Aorta (tissue), 5 donors: ENCODE measurements at regions not wholly inside any gene's neighbourhood (a gene's known extent, or its start where the extent isn't known, plus 50 kb on each side); places are given as distances from the start of the nearest gene placed in this dataset.

ENCODE experiments used
- ATAC-seq: fragments of 200-7000 bp; cut with Tn5 transposase; one replicate; pipeline ENCODE4 v1.9.1; 2022; ENCODE audit warnings: moderate library complexity; ENCODE audit not compliant: low FRiP score
- DNase-seq, 2 donors: peaks; one replicate each; pipeline ENCODE4 v3.0.0-alpha.2; 2020
- H3K27ac ChIP-seq, 2 donors: one replicate each; pipeline ENCODE4 v1.5.1; 2013; ENCODE audit warnings: low read length in 2 of 2, mild to moderate bottlenecking in 2 of 2, moderate library complexity in 2 of 2, control low read depth in 1 of 2, inconsistent platforms in 1 of 2, low read depth in 1 of 2
- H3K27me3 ChIP-seq, 2 donors: one replicate each; pipeline ENCODE4 v1.6.1; 2013; ENCODE audit warnings: control low read depth in 1 of 2, low read length in 1 of 2, mild to moderate bottlenecking in 1 of 2, moderate library complexity in 1 of 2; ENCODE audit not compliant: insufficient read depth in 2 of 2, control insufficient read depth in 1 of 2
- H3K36me3 ChIP-seq, 2 donors: one replicate each; pipeline ENCODE4 v1.6.1; 2013; ENCODE audit warnings: control low read depth in 1 of 2, low read length in 1 of 2, mild to moderate bottlenecking in 1 of 2; ENCODE audit not compliant: insufficient read depth in 2 of 2, control insufficient read depth in 1 of 2
- H3K4me1 ChIP-seq, 2 donors: one replicate each; pipeline ENCODE4 v1.6.1; 2013; ENCODE audit warnings: low read length in 2 of 2, control low read depth in 1 of 2, mild to moderate bottlenecking in 1 of 2, moderate library complexity in 1 of 2; ENCODE audit not compliant: insufficient read depth in 2 of 2, control insufficient read depth in 1 of 2
- H3K4me3 ChIP-seq, 2 donors: one replicate each; pipeline ENCODE4 v1.5.1; 2013; ENCODE audit warnings: low read length in 2 of 2, control low read depth in 1 of 2, mild to moderate bottlenecking in 1 of 2
- H3K9me3 ChIP-seq: one replicate; pipeline ENCODE4 v1.6.1; 2013; ENCODE audit warnings: mild to moderate bottlenecking, low read length; ENCODE audit not compliant: control insufficient read depth
- WGBS, 2 donors: extraction: QIAGEN DNeasy Blood & Tissue Kit; methylation state at CpG; one replicate each; pipeline ENCODE4 v1.1.7; 2013; 5-methylcytosine and 5-hydroxymethylcytosine counted together
- intact Hi-C, 2 donors: fragments of 100-400 bp; cut with DNase I; formaldehyde crosslinking; loops; one replicate each; pipeline versions ENCODE4 v1.14.2 to v1.15.0; 2022
- donor health status: healthy with polysubstance abuse.
- donor health status: Bipolar disorder and iron deficiency.
- donor health status: DM: no; HTN: no; CAD: no.
- donor health status: DM: no; HTN: no; CAD: no.
- donor health status: DM: yes; HTN: yes; CAD: no.

DNA sequence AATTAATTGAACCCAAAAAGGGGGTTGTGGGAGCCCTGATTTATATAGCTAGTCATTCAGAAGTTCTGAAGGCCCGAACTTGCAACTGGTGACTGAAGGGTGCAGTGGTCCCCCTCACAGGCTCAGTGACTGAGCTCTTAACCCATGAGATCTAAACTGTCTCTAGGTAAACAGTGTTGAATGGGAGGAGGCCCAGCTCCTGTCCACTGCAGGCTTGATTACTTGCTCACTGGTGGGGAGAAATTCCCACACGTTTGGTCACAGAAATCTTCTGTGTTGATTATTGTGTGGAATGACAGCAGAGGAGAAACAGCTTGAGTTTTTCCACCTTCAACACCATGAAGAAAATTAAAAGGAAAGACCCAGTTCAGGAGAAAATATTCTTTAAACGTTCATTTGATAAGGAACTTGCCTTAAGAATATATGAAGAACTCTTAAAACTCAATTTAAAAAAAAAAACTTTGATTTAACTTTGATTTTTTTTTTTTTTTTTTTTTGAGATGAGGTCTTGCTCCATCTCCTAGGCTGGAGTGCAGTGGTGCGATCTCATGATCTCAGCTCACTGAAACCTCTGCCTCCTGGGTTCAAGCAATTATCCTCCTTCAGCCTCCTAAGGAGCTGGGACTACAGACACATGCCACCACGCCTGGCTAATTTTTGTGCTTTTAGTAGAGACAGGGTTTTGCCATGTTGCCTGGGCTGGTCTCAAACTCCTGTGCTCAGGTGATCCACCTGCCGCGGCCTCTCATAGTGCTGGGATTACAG lies 249.3 kb downstream of the UQCRFS1 start:
- Histone ChIP-seq H3K9me3 (no peaks in the 10 kb centered on the region), H3K36me3 (no peaks in the 10 kb centered on the region), H3K27ac (no peak overlapping the region), H3K4me3 (no peak overlapping the region), H3K4me1 (no peaks in the 10 kb centered on the region), H3K27me3 (no peaks in the 10 kb centered on the region)
- ATAC-seq (no peak), DNase-seq (no peak)
- WGBS, 2 donors: 83 to 87% methylated on average over 7 of the region's 7 CpGs
- intact Hi-C loops: no loop called here

GRCh38 chr19:28961772-28962500 lies 251.0 kb downstream of the UQCRFS1 start:
- no peaks in the 10 kb centered on the region for H3K27me3 ChIP-seq
- H3K36me3 ChIP-seq: no peaks in the 10 kb centered on the region
- WGBS, 2 donors: 65 to 69% methylated on average over 1 of the region's 1 CpG
- H3K27ac ChIP-seq: no peak overlapping the region
- H3K4me3 ChIP-seq: no peak overlapping the region
- ATAC-seq (no peak), DNase-seq (no peak)
- H3K4me1 ChIP-seq: no peaks in the 10 kb centered on the region
- intact Hi-C loops: no loop called here
- H3K9me3 ChIP-seq: no peaks in the 10 kb centered on the region

GRCh38 chr19:28960986-28961705 lies 251.8 kb downstream of the UQCRFS1 start:
- DNase-seq (no peak), ATAC-seq (no peak)
- intact Hi-C loops: no loop called here
- Histone ChIP-seq H3K4me3 (no peak overlapping the region), H3K27me3 (no peaks in the 10 kb centered on the region), H3K9me3 (no peaks in the 10 kb centered on the region), H3K36me3 (no peaks in the 10 kb centered on the region), H3K27ac (peak overlapping the region in 1 of 2 donors; percentile 62), H3K4me1 (no peaks in the 10 kb centered on the region)
- 44 to 53% methylated on average over 4 of the region's 4 CpGs for WGBS, 2 donors

GRCh38 chr19:28960586-28960985 lies 252.4 kb downstream of the UQCRFS1 start:
- H3K27me3 ChIP-seq: no peaks in the 10 kb centered on the region
- no peaks in the 10 kb centered on the region for H3K4me1 ChIP-seq
- intact Hi-C loops: no loop called here
- 93 to 96% methylated on average over 1 of the region's 1 CpG for WGBS, 2 donors
- H3K9me3 ChIP-seq: no peaks in the 10 kb centered on the region
- H3K36me3 ChIP-seq: no peaks in the 10 kb centered on the region
- no peak overlapping the region for H3K4me3 ChIP-seq
- no peak for DNase-seq
- ATAC-seq: no peak
- no peak overlapping the region for H3K27ac ChIP-seq

DNA sequence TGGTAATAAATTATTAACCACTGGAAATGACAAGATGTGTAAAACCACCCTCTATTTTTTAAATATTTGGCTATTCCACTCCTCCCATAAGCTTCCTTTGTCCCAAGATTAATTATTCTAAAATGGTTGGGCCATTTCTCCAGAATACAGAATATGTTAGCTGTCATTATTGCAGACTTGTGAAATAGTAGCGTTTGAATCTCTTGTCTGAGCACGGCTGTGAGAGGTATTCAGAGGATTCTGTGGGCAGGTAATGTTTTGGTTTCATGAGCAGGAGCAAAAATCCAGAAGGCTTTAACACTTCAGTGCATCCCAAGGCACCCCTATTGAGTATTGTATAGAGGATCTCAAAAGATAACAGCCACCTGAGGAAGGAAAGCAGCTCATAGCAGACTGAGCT lies 256.0 kb downstream of the UQCRFS1 start:
- Histone ChIP-seq H3K36me3 (no peaks in the 10 kb centered on the region), H3K27me3 (no peaks in the 10 kb centered on the region), H3K27ac (no peak overlapping the region), H3K4me3 (no peak overlapping the region), H3K9me3 (peaks cover 4% of the 10 kb centered on the region), H3K4me1 (no peaks in the 10 kb centered on the region)
- no peak for DNase-seq
- ATAC-seq: no peak
- intact Hi-C loops: no loop called here
- WGBS, 2 donors: 76 to 79% methylated on average over 2 of the region's 2 CpGs

DNA sequence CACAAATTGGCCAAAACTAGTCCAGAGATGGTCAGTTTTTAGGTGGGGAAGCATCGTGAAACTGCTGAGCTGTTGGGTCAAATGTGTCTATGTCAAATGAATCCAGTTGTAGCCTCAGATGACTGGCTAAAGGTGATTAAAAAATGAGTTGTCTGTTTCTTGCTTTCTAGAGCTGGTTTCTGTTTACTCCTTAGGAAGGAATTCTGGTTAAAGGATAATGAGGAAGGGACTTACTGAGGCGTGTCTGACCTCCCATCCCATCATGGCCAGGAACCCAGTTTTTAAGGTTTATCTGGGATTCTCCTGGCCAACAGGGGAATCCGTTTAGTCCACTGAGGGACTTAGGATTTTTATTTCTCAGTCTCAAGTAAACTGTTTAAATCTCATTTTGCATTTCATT lies 256.5 kb downstream of the UQCRFS1 start:
- 76 to 86% methylated on average over 3 of the region's 3 CpGs for WGBS, 2 donors
- no peaks in the 10 kb centered on the region for H3K27me3 ChIP-seq
- H3K4me1 ChIP-seq: no peaks in the 10 kb centered on the region
- intact Hi-C loops: no loop called here
- no peak for ATAC-seq
- DNase-seq: no peak
- H3K9me3 ChIP-seq: peaks cover 4% of the 10 kb centered on the region
- no peaks in the 10 kb centered on the region for H3K36me3 ChIP-seq
- H3K4me3 ChIP-seq: no peak overlapping the region
- no peak overlapping the region for H3K27ac ChIP-seq

GRCh38 chr19:28949535-28949934 lies 263.4 kb downstream of the UQCRFS1 start:
- H3K27me3 ChIP-seq: no peaks in the 10 kb centered on the region
- 78 to 87% methylated on average over 4 of the region's 4 CpGs for WGBS, 2 donors
- H3K36me3 ChIP-seq: no peaks in the 10 kb centered on the region
- ATAC-seq: no peak
- no peaks in the 10 kb centered on the region for H3K4me1 ChIP-seq
- intact Hi-C loops: no loop called here
- H3K9me3 ChIP-seq: peaks cover 4% of the 10 kb centered on the region
- no peak overlapping the region for H3K27ac ChIP-seq
- DNase-seq: no peak
- H3K4me3 ChIP-seq: no peak overlapping the region

GRCh38 chr19:28949027-28949426 lies 263.9 kb downstream of the UQCRFS1 start:
- no peak for ATAC-seq
- intact Hi-C loops: no loop called here
- H3K4me1 ChIP-seq: no peaks in the 10 kb centered on the region
- no peak overlapping the region for H3K27ac ChIP-seq
- no peaks in the 10 kb centered on the region for H3K36me3 ChIP-seq
- H3K27me3 ChIP-seq: no peaks in the 10 kb centered on the region
- WGBS, 2 donors: 72 to 84% methylated on average over 1 of the region's 1 CpG
- DNase-seq: no peak
- H3K4me3 ChIP-seq: no peak overlapping the region
- H3K9me3 ChIP-seq: peaks cover 3% of the 10 kb centered on the region
